ENCODE measurements at regions not wholly inside any gene's neighbourhood (a gene's known extent, or its start where the extent isn't known, plus 50 kb on each side); places are given as distances from the start of the nearest gene placed in this dataset.
"Not testable (repeated sequence)": the region's sequence is repeated elsewhere in the genome, so short reads cannot be mapped to it uniquely, and the experiment has no call there.

- Histone ChIP-seq H3K4me2 (replicated peaks; ENCODE audit: extremely low read depth, low read length, poor library complexity, severe bottlenecking) (no peak overlapping the region), H3K27me3 (ENCODE audit: control insufficient read depth in 2 of 2, insufficient read depth in 2 of 2, low read length in 2 of 2) (no peaks in the 10 kb centered on the region), H3K79me2 (ENCODE audit: insufficient read depth, low read length) (no peaks in the 10 kb centered on the region), H3K9ac (ENCODE audit: insufficient read depth, low read length, poor library complexity, severe bottlenecking) (no peak overlapping the region), H3K27ac (ENCODE audit: low read depth in 1 of 2, low read length in 2 of 2) (no peak overlapping the region), H3K4me3 (replicated peaks in 1 of 3; ENCODE audit: low read depth in 2 of 3, low read length in 3 of 3) (no peak overlapping the region), H3K36me3 (replicated peaks in 1 of 2; ENCODE audit: control insufficient read depth in 1 of 2, insufficient read depth in 2 of 2, low read length in 2 of 2) (no peaks in the 10 kb centered on the region), H3K4me1 (ENCODE audit: control insufficient read depth in 1 of 2, insufficient read depth in 2 of 2, low read length in 2 of 2) (no peaks in the 10 kb centered on the region), H2AFZ (ENCODE audit: insufficient read depth, low read depth, low read length, poor library complexity, severe bottlenecking) (no peak overlapping the region), H4K20me1 (ENCODE audit: insufficient read depth, low read length) (no peaks in the 10 kb centered on the region), H3K9me3 (replicated peaks in 1 of 2; ENCODE audit: control insufficient read depth in 1 of 2, insufficient read depth in 1 of 2, low read length in 2 of 2) (peaks cover 0 to 8% of the 10 kb centered on the region in 2 donors)
- Mint-ChIP-seq H3K36me3 (no peaks in the 10 kb centered on the region), H3K4me3 (no peak overlapping the region), H3K9me3 (peaks cover 3 to 16% (median 8%) of the 10 kb centered on the region in 7 donors), H3K27me3 (ENCODE audit: low read depth in 3 of 3) (peaks cover 0 to 3% (median 1%) of the 10 kb centered on the region in 3 donors), H3K4me1 (peaks cover 2% of the 10 kb centered on the region), H3K27ac (no peak overlapping the region)
- no peak for TF ChIP-seq CTCF (IDR thresholded peaks at IDR 0.05)
- no CpG with 5 or more reads among the region's 2 CpGs for WGBS (ENCODE audit: insufficient coverage)
- intact Hi-C loops (cut with micrococcal nuclease) = no loop called here
- no peak for DNase-seq
Measured at GRCh38 chr5:18003784-18004183, 369.5 kb downstream of the TAF11L14 start.

- H3K4me3 ChIP-seq (replicated peaks in 1 of 3; ENCODE audit: low read depth in 2 of 3, low read length in 3 of 3); H2AFZ ChIP-seq (ENCODE audit: insufficient read depth, low read depth, low read length, poor library complexity, severe bottlenecking); intact Hi-C loops (cut with micrococcal nuclease); H4K20me1 ChIP-seq (ENCODE audit: insufficient read depth, low read length); H3K4me1 ChIP-seq (ENCODE audit: control insufficient read depth in 1 of 2, insufficient read depth in 2 of 2, low read length in 2 of 2); H3K79me2 ChIP-seq (ENCODE audit: insufficient read depth, low read length); H3K4me2 ChIP-seq (replicated peaks; ENCODE audit: extremely low read depth, low read length, poor library complexity, severe bottlenecking); H3K27me3 ChIP-seq (ENCODE audit: control insufficient read depth in 2 of 2, insufficient read depth in 2 of 2, low read length in 2 of 2); H3K27me3 Mint-ChIP-seq (ENCODE audit: low read depth in 3 of 3); H3K4me3 Mint-ChIP-seq; H3K36me3 ChIP-seq (replicated peaks in 1 of 2; ENCODE audit: control insufficient read depth in 1 of 2, insufficient read depth in 2 of 2, low read length in 2 of 2); DNase-seq; H3K9me3 ChIP-seq (replicated peaks in 1 of 2; ENCODE audit: control insufficient read depth in 1 of 2, insufficient read depth in 1 of 2, low read length in 2 of 2); H3K9ac ChIP-seq (ENCODE audit: insufficient read depth, low read length, poor library complexity, severe bottlenecking); H3K36me3 Mint-ChIP-seq; H3K27ac Mint-ChIP-seq; H3K4me1 Mint-ChIP-seq; H3K27ac ChIP-seq (ENCODE audit: low read depth in 1 of 2, low read length in 2 of 2): not testable (repeated sequence)
- WGBS (ENCODE audit: insufficient coverage) = 93% methylated on average over 5 of the region's 8 CpGs
- H3K9me3 Mint-ChIP-seq = peaks cover 3 to 16% (median 8%) of the 10 kb centered on the region in 7 donors
Measured at GRCh38 chr5:18006235-18006634, 372.0 kb downstream of the TAF11L14 start.

Measured in CD14-positive monocyte (primary cell).